Sciatic nerve (tissue), 2 donors: ENCODE measurements at regions not wholly inside any gene's neighbourhood (a gene's known extent, or its start where the extent isn't known, plus 50 kb on each side); places are given as distances from the start of the nearest gene placed in this dataset.

Experiments used
- ATAC-seq: fragments of 200-7000 bp; cut with Tn5 transposase; one replicate; pipeline ENCODE4 v1.9.1; 2020; ENCODE audit warnings: mild to moderate bottlenecking, moderate library complexity
- DNase-seq: peaks from one replicate; pipeline ENCODE4 v3.0.0-alpha.2; 2020; ENCODE audit warnings: low spot score
- intact Hi-C: fragments of 100-400 bp; cut with DNase I; formaldehyde crosslinking; loops from one replicate; pipeline ENCODE4 v1.14.2; 2022
- donor health status: DM: no; HTN: no; CAD: no.
- donor health status: DM: no; HTN: no; CAD: no.

- intact Hi-C loops: no loop called here
Measured at GRCh38 chr1:244347942-244348341, 103.8 kb downstream of the ADSS2 start.

GRCh38 chr1:244349103-244349531 is 102.6 kb downstream of the ADSS2 start:
- intact Hi-C loops: no loop called here
- DNase-seq (no peak), ATAC-seq (peak; percentile 55)

More at GRCh38 chr1:244347942-244348341, 103.8 kb downstream of the ADSS2 start:
- no peak for ATAC-seq
- no peak for DNase-seq

- DNase-seq (no peak), ATAC-seq (no peak)
- intact Hi-C loops: no loop called here
Measured at GRCh38 chr1:244349581-244350001, 102.1 kb downstream of the ADSS2 start.

DNA sequence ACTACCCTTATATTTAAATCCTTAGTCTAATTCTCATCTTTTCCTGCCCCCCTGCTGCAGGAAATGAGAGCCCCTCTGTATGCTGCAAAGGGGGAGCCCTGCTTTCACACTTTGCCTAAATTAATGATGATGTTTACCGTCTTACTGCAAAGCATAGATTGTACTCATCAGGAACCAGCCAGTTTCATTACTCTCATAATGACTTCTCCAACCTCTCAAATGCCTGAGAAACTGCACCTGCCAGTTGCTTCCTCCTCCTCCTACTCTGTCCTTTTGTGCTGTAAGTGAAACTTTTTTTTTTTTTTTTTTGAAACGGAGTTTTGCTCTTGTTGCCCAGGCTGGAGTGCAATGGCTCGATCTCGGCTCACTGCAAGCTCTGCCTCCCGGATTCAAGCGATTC is 101.7 kb downstream of the ADSS2 start:
- intact Hi-C loops: no loop called here
- DNase-seq (no peak), ATAC-seq (no peak)

DNA sequence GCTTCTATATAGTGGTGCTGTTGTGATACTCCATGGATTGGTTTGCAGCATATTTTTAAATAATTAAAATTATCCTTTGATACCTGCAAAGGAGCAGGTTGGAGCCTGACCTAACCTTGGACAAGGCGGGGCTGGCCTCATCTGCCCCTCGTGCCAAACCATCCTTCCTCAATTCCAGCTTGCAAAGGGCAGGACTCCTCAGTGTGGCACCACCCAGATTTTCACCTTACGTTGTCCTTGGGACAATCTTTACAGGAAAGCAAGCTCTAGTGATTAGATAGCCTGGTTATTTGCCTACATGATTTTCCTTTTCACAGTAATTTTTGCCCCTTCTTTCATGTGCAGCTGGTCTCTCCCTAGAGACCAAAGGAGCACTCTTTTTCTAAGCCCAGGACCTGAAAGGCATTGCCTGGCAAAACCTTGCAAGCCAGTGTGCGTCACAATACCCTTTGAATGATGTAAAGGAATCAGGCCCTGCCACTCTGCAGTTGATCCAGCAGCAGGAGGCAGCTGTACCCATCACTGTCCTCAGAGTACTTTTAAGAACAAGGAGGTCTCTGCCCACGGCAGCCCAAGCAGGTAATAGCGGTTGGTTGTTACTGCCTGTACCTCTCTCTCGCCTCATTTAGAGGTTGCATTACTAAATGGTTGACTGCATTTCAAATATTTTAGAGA is 99.4 kb downstream of the ADSS2 start:
- no peak for DNase-seq
- ATAC-seq: no peak
- intact Hi-C loops: no loop called here

DNA sequence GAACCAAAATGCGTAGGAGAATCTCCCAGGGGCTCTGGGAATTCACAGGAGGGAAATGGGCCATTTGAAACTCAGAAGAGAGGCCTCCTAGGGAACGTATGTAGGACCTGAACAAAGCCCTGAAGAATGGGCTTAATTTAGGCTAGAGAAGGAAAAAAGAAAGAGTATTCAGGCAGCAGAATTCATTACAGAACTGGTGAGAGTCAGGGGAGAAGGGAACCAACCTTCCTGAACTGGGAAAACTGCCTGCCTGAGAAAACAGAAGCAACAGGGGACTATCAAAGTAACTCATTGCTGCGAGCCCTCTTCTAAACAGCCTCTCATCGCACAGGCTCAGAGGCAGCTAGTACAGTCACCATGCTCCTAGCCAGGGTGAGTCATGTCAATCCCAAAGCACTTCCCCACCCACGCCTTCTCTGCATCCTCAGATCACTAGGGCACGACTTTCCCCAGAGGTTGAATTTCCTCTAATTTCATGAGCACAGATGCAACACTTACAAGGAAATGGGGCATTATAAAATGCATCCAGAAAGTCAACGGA is 98.1 kb downstream of the ADSS2 start:
- intact Hi-C loops: no loop called here
- ATAC-seq (peak; percentile 87), DNase-seq (peak; percentile 65)

DNA sequence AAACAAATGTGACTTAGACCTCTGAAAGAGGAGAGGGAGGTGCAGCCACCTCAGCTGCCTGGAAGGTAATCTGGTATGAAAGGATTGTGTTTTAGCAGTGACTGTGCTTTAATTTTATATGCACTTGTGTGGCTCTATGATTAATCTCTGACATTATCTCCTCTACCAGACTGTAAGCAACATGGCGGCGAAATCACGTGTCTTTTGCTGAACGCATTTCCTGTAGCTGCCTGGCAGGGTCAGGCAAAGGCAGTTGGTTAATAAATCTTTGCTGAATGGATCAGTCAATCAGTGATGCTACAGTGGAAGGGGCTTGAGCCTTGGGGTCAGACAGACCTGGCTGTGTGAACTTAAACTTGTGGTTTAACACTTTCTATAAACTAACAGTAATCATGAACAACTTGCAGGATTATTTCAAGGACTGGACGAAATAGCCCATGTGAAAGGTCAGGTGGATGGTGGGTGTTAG is 96.9 kb downstream of the ADSS2 start:
- DNase-seq (no peak), ATAC-seq (no peak)
- intact Hi-C loops: no loop called here

- intact Hi-C loops: no loop called here
- DNase-seq (no peak), ATAC-seq (no peak)
Measured at GRCh38 chr1:244356376-244356775, 95.3 kb downstream of the ADSS2 start.
